ENCODE measurements at regions not wholly inside any gene's neighbourhood (a gene's known extent, or its start where the extent isn't known, plus 50 kb on each side); places are given as distances from the start of the nearest gene placed in this dataset.

DNA sequence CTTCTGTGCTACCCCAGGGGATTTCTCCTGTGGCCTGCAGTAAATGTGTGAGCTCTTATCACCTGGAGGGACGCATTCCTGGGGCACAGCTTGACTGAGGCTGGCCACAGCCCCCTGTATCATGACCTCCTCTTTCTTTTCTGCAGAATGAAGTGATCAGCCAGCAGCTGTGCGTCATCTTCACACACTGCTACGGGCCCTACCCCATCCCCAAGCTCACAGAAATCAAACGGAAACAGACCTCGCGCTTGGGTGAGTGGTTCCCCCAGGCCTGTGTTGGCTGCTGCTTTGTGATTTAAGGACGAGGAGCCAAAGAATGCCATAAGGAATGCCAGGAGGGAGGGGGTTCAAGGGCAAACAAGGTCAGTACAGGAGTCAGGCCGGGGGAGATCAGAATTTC lies 50.5 kb upstream of the PWP1 start:
- no peak for ATAC-seq (ENCODE audit: low FRiP score)
- H3K27ac ChIP-seq (ENCODE audit: low read depth in 1 of 2, low read length in 2 of 2): no peak overlapping the region
- no peaks in the 10 kb centered on the region for H3K4me1 ChIP-seq (ENCODE audit: control insufficient read depth in 1 of 2, insufficient read depth in 2 of 2, low read length in 2 of 2)
- 47 to 52% methylated on average over 8 of the region's 8 CpGs for WGBS, 2 donors
- H3K36me3 ChIP-seq (ENCODE audit: control insufficient read depth in 1 of 2, insufficient read depth in 2 of 2, low read length in 1 of 2): no peaks in the 10 kb centered on the region
- no peak for DNase-seq
- intact Hi-C loops (cut with DNase I): no loop called here
- peaks cover 4% of the 10 kb centered on the region for H3K9me3 ChIP-seq (ENCODE audit: control insufficient read depth, low read length)
- no peak overlapping the region for H3K4me3 ChIP-seq (ENCODE audit: low read length in 2 of 2)
- H3K27me3 ChIP-seq (ENCODE audit: control insufficient read depth in 1 of 2, insufficient read depth in 2 of 2, low read length in 1 of 2): no peaks in the 10 kb centered on the region
